Mononuclear cell (primary cell): ENCODE measurements at regions not wholly inside any gene's neighbourhood (a gene's known extent, or its start where the extent isn't known, plus 50 kb on each side); places are given as distances from the start of the nearest gene placed in this dataset.

Experiments
- H3K27me3 ChIP-seq: 2 replicates; pipeline ENCODE4 v1.6.0; 2011; ENCODE audit warnings: low read length, control low read depth; ENCODE audit not compliant: insufficient read depth
- H3K4me1 ChIP-seq: 2 replicates; pipeline ENCODE4 v1.5.1; 2011; ENCODE audit warnings: mild to moderate bottlenecking, low read length, control low read depth; ENCODE audit not compliant: insufficient read depth
- H3K4me3 ChIP-seq: 2 replicates; pipeline ENCODE4 v1.5.1; 2011; ENCODE audit warnings: mild to moderate bottlenecking, low read length, moderate library complexity
- H3K9me3 ChIP-seq: 2 replicates; pipeline ENCODE4 v1.5.1; 2011; ENCODE audit warnings: low read depth, mild to moderate bottlenecking, control low read depth, low read length

- Histone ChIP-seq H3K27me3 (no peaks in the 10 kb centered on the region), H3K9me3 (no peaks in the 10 kb centered on the region), H3K4me3 (no peak overlapping the region), H3K4me1 (no peaks in the 10 kb centered on the region)
Observed at GRCh38 chr1:216846339-216846738, 123.1 kb upstream of the ESRRG start.

GRCh38 chr1:216843409-216843808 lies 120.2 kb upstream of the ESRRG start:
- no peaks in the 10 kb centered on the region for H3K9me3 ChIP-seq
- H3K4me3 ChIP-seq = no peak overlapping the region
- H3K4me1 ChIP-seq = no peaks in the 10 kb centered on the region
- no peaks in the 10 kb centered on the region for H3K27me3 ChIP-seq

DNA sequence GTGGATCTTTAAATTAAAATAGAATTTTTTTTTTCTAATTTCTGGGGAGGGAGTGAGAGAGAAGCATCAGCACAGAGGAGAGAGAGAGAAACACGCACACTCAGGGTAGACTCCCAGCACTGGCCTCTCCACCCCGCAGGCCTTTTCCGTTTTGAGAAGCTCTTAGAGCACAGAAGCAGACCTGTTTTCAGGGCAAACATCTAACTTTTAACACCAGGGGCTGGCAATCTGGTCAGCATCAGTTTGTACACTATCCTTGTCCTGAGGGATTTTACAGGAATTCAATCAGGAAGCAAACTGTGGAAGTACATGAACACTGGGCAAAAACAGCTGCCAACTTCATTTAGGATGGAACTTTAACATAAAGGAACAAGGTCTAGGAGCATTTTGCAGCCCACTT lies 117.9 kb upstream of the ESRRG start:
- Histone ChIP-seq H3K4me3 (no peak overlapping the region), H3K27me3 (no peaks in the 10 kb centered on the region), H3K9me3 (no peaks in the 10 kb centered on the region), H3K4me1 (no peaks in the 10 kb centered on the region)

GRCh38 chr1:216836316-216836715 lies 113.1 kb upstream of the ESRRG start:
- no peaks in the 10 kb centered on the region for H3K9me3 ChIP-seq
- H3K4me3 ChIP-seq = no peak overlapping the region
- no peaks in the 10 kb centered on the region for H3K27me3 ChIP-seq
- no peaks in the 10 kb centered on the region for H3K4me1 ChIP-seq

- Histone ChIP-seq H3K4me1 (no peaks in the 10 kb centered on the region), H3K27me3 (no peaks in the 10 kb centered on the region), H3K4me3 (no peak overlapping the region), H3K9me3 (no peaks in the 10 kb centered on the region)
Observed at GRCh38 chr1:216833509-216833908, 110.3 kb upstream of the ESRRG start.

DNA sequence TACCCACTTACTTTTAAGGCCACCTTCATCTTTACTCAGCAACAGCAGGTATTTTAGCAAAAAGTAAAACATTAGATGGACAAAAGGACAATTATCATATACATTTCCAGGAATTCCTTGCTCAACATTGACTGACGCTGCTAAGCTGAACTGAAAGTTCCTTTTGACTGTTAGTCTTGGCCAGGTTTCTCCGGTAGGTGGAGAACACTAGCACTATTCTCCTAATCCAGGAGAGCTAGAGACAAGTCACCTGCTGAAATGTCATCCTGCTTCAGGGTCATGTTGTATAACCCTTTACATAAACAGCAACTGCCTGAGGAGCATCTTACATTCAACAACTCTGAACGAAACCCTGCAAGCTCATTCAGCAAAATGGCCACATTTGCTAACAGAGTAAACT lies 109.0 kb upstream of the ESRRG start:
- no peaks in the 10 kb centered on the region for H3K27me3 ChIP-seq
- H3K9me3 ChIP-seq = no peaks in the 10 kb centered on the region
- no peak overlapping the region for H3K4me3 ChIP-seq
- no peaks in the 10 kb centered on the region for H3K4me1 ChIP-seq

GRCh38 chr1:216830424-216831210 lies 107.4 kb upstream of the ESRRG start:
- Histone ChIP-seq H3K9me3 (no peaks in the 10 kb centered on the region), H3K27me3 (no peaks in the 10 kb centered on the region), H3K4me1 (no peaks in the 10 kb centered on the region), H3K4me3 (no peak overlapping the region)

DNA sequence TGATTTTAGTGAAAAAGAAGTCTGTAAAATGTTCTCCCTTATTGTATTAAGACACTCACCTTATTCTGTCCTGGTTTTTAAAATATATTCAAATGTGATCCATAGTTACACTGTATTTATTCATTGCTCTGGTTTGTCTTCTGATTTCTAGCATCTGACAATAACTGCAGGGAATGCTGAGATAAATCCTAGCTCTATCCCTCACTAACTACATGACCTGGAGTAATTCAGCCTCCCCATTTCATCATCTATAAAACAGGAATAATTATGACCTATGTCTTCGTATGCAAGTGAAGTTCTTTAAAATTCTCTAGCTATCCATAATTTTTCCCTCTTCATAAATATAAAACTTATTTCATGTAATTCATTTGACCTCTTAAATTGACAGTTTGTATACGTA lies 104.0 kb upstream of the ESRRG start:
- H3K4me1 ChIP-seq = no peaks in the 10 kb centered on the region

GRCh38 chr1:216826646-216827045 lies 103.4 kb upstream of the ESRRG start:
- Histone ChIP-seq H3K4me1 (no peaks in the 10 kb centered on the region), H3K9me3 (no peaks in the 10 kb centered on the region), H3K4me3 (no peak overlapping the region), H3K27me3 (no peaks in the 10 kb centered on the region)

More for the DNA sequence above, 104.0 kb upstream of the ESRRG start:
- no peaks in the 10 kb centered on the region for H3K27me3 ChIP-seq
- no peak overlapping the region for H3K4me3 ChIP-seq
- no peaks in the 10 kb centered on the region for H3K9me3 ChIP-seq

GRCh38 chr1:216826214-216826613 lies 103.0 kb upstream of the ESRRG start:
- Histone ChIP-seq H3K27me3 (no peaks in the 10 kb centered on the region), H3K4me1 (no peaks in the 10 kb centered on the region), H3K4me3 (no peak overlapping the region), H3K9me3 (no peaks in the 10 kb centered on the region)

DNA sequence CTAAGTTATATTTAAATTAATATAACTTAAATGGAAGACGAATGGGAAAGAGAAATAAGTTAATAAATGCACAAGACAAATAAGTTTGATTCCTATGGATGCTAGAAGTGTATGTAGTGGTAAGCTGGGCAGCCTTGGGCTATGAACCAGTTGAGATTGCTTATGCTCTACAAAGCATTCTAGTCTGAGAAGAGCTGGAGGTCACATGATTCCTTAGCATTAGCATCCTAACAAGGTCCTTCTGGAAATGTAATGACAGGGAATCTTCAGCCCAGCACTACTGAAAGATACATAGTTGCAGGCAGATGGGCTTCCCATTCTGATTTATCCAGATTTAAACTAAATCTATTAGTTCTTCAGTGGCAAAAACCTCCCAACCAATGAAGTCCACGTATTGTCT lies 102.3 kb upstream of the ESRRG start:
- no peaks in the 10 kb centered on the region for H3K27me3 ChIP-seq
- H3K4me1 ChIP-seq = no peaks in the 10 kb centered on the region
- no peaks in the 10 kb centered on the region for H3K9me3 ChIP-seq
- H3K4me3 ChIP-seq = no peak overlapping the region

- no peak overlapping the region for H3K4me3 ChIP-seq
- H3K4me1 ChIP-seq = no peaks in the 10 kb centered on the region
- no peaks in the 10 kb centered on the region for H3K9me3 ChIP-seq
- H3K27me3 ChIP-seq = no peaks in the 10 kb centered on the region
Observed at GRCh38 chr1:216824511-216824910, 101.3 kb upstream of the ESRRG start.

DNA sequence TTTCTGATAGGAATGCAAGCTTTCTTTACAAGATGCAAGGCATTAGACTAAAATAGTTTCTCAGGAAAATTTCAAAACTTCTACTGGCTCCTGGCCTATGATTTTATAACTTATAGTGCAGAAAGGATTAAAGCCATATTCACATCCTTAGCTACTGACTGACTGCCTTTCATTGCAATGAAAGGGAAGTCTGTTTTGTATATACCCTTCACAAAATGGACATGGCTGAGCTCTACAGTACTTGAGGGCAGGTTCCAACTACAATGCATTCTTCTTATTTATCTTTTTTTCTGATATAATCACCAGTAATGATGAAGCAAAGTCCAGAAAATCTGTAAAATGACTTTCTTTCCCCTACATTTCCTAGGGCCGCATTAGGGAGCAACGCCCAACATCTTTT lies 100.5 kb upstream of the ESRRG start:
- no peak overlapping the region for H3K4me3 ChIP-seq
- H3K9me3 ChIP-seq = no peaks in the 10 kb centered on the region
- H3K4me1 ChIP-seq = no peaks in the 10 kb centered on the region
- no peaks in the 10 kb centered on the region for H3K27me3 ChIP-seq

DNA sequence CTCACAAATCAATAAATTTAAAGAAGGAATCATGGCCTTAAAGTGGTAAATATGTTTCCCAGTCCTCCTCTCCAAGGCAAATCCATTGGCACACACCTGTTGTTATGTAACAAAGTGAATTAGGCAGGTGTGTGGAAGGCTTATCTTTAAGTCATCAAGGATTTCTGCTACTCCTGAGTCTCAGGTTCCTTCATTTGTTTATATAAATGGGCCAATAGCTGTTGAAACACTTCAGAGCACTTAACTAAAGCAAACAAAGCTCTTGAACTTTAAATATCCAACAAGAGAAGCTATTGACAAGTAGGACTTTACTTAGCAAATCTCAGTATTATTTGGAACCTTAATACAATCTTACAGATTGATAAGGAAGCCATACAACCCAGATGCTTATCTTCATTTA lies 99.3 kb upstream of the ESRRG start:
- H3K27me3 ChIP-seq = no peaks in the 10 kb centered on the region
- H3K9me3 ChIP-seq = no peaks in the 10 kb centered on the region
- H3K4me3 ChIP-seq = no peak overlapping the region
- no peaks in the 10 kb centered on the region for H3K4me1 ChIP-seq

- no peaks in the 10 kb centered on the region for H3K9me3 ChIP-seq
- H3K4me1 ChIP-seq = no peaks in the 10 kb centered on the region
- no peaks in the 10 kb centered on the region for H3K27me3 ChIP-seq
- no peak overlapping the region for H3K4me3 ChIP-seq
Observed at GRCh38 chr1:216820345-216820744, 97.1 kb upstream of the ESRRG start.

- Histone ChIP-seq H3K27me3 (no peaks in the 10 kb centered on the region), H3K9me3 (no peaks in the 10 kb centered on the region), H3K4me3 (no peak overlapping the region), H3K4me1 (no peaks in the 10 kb centered on the region)
Observed at GRCh38 chr1:216818284-216818683, 95.1 kb upstream of the ESRRG start.
